ENCODE measurements at regions not wholly inside any gene's neighbourhood (a gene's known extent, or its start where the extent isn't known, plus 50 kb on each side); places are given as distances from the start of the nearest gene placed in this dataset.
"Not testable (repeated sequence)": the region's sequence is repeated elsewhere in the genome, so short reads cannot be mapped to it uniquely, and the experiment has no call there.

GRCh38 chr3:82373833-82374232, 612.4 kb upstream of the GBE1 start:
- CTCF ChIA-PET; H3K4me1 ChIP-seq (ENCODE audit: control extremely low read depth in 1 of 4, control insufficient read depth in 4 of 4, insufficient read depth in 4 of 4, low read length in 3 of 4); DNase-seq; H3K4me3 ChIP-seq (ENCODE audit: control insufficient read depth in 1 of 7, extremely low read depth in 1 of 7, insufficient read depth in 4 of 7, low read depth in 2 of 7, low read length in 6 of 7); H3K27me3 ChIP-seq (replicated peaks in 2 of 5; ENCODE audit: control insufficient read depth in 4 of 5, insufficient read depth in 5 of 5, low read length in 4 of 5); H3K27ac ChIP-seq (ENCODE audit: insufficient read depth in 1 of 2, low read depth in 1 of 2, low read length in 2 of 2, poor library complexity in 1 of 2, severe bottlenecking in 2 of 2); H3K36me3 ChIP-seq (ENCODE audit: control insufficient read depth in 4 of 4, insufficient read depth in 4 of 4, low read length in 3 of 4); POLR2A ChIA-PET: not testable (repeated sequence)
- 100% methylated on average over 1 of the region's 4 CpGs for WGBS (ENCODE audit: insufficient coverage)
- H3K9me3 ChIP-seq (ENCODE audit: control extremely low read depth in 1 of 5, control insufficient read depth in 4 of 5, insufficient read depth in 2 of 5, low read depth in 1 of 5, low read length in 4 of 5): peaks cover 2 to 11% (median 7%) of the 10 kb centered on the region in 5 experiments

GRCh38 chr3:82364827-82365226, 603.4 kb upstream of the GBE1 start:
- CTCF ChIA-PET: no interaction called here
- POLR2A ChIA-PET: no interaction called here

GRCh38 chr3:82363131-82363530, 601.7 kb upstream of the GBE1 start:
- no peaks in the 10 kb centered on the region for H3K36me3 ChIP-seq (ENCODE audit: control insufficient read depth in 4 of 4, insufficient read depth in 4 of 4, low read length in 3 of 4)
- no peak overlapping the region for H3K4me3 ChIP-seq (ENCODE audit: control insufficient read depth in 1 of 7, extremely low read depth in 1 of 7, insufficient read depth in 4 of 7, low read depth in 2 of 7, low read length in 6 of 7)
- H3K9me3 ChIP-seq (ENCODE audit: control extremely low read depth in 1 of 5, control insufficient read depth in 4 of 5, insufficient read depth in 2 of 5, low read depth in 1 of 5, low read length in 4 of 5): no peaks in the 10 kb centered on the region
- no peaks in the 10 kb centered on the region for H3K4me1 ChIP-seq (ENCODE audit: control extremely low read depth in 1 of 4, control insufficient read depth in 4 of 4, insufficient read depth in 4 of 4, low read length in 3 of 4)
- no CpG with 5 or more reads among the region's 1 CpG for WGBS (ENCODE audit: insufficient coverage)
- DNase-seq: no peak
- ChIA-PET CTCF (no interaction called here), POLR2A (no interaction called here)
- no peak overlapping the region for H3K27ac ChIP-seq (ENCODE audit: insufficient read depth in 1 of 2, low read depth in 1 of 2, low read length in 2 of 2, poor library complexity in 1 of 2, severe bottlenecking in 2 of 2)
- no peaks in the 10 kb centered on the region for H3K27me3 ChIP-seq (replicated peaks in 2 of 5; ENCODE audit: control insufficient read depth in 4 of 5, insufficient read depth in 5 of 5, low read length in 4 of 5)

More at GRCh38 chr3:82364827-82365226, 603.4 kb upstream of the GBE1 start:
- no peak overlapping the region for H3K27ac ChIP-seq (ENCODE audit: insufficient read depth in 1 of 2, low read depth in 1 of 2, low read length in 2 of 2, poor library complexity in 1 of 2, severe bottlenecking in 2 of 2)
- DNase-seq: no peak
- WGBS (ENCODE audit: insufficient coverage): 100% methylated on average over 2 of the region's 4 CpGs
- H3K4me3 ChIP-seq (ENCODE audit: control insufficient read depth in 1 of 7, extremely low read depth in 1 of 7, insufficient read depth in 4 of 7, low read depth in 2 of 7, low read length in 6 of 7): no peak overlapping the region
- no peaks in the 10 kb centered on the region for H3K36me3 ChIP-seq (ENCODE audit: control insufficient read depth in 4 of 4, insufficient read depth in 4 of 4, low read length in 3 of 4)
- no peaks in the 10 kb centered on the region for H3K9me3 ChIP-seq (ENCODE audit: control extremely low read depth in 1 of 5, control insufficient read depth in 4 of 5, insufficient read depth in 2 of 5, low read depth in 1 of 5, low read length in 4 of 5)
- no peaks in the 10 kb centered on the region for H3K4me1 ChIP-seq (ENCODE audit: control extremely low read depth in 1 of 4, control insufficient read depth in 4 of 4, insufficient read depth in 4 of 4, low read length in 3 of 4)
- H3K27me3 ChIP-seq (replicated peaks in 2 of 5; ENCODE audit: control insufficient read depth in 4 of 5, insufficient read depth in 5 of 5, low read length in 4 of 5): no peaks in the 10 kb centered on the region

GRCh38 chr3:82355228-82355627, 593.8 kb upstream of the GBE1 start:
- no CpG with 5 or more reads among the region's 2 CpGs for WGBS (ENCODE audit: insufficient coverage)
- Histone ChIP-seq H3K27ac (ENCODE audit: insufficient read depth in 1 of 2, low read depth in 1 of 2, low read length in 2 of 2, poor library complexity in 1 of 2, severe bottlenecking in 2 of 2) (no peak overlapping the region), H3K27me3 (replicated peaks in 2 of 5; ENCODE audit: control insufficient read depth in 4 of 5, insufficient read depth in 5 of 5, low read length in 4 of 5) (no peaks in the 10 kb centered on the region), H3K36me3 (ENCODE audit: control insufficient read depth in 4 of 4, insufficient read depth in 4 of 4, low read length in 3 of 4) (no peaks in the 10 kb centered on the region), H3K4me1 (ENCODE audit: control extremely low read depth in 1 of 4, control insufficient read depth in 4 of 4, insufficient read depth in 4 of 4, low read length in 3 of 4) (no peaks in the 10 kb centered on the region), H3K4me3 (ENCODE audit: control insufficient read depth in 1 of 7, extremely low read depth in 1 of 7, insufficient read depth in 4 of 7, low read depth in 2 of 7, low read length in 6 of 7) (no peak overlapping the region), H3K9me3 (ENCODE audit: control extremely low read depth in 1 of 5, control insufficient read depth in 4 of 5, insufficient read depth in 2 of 5, low read depth in 1 of 5, low read length in 4 of 5) (no peaks in the 10 kb centered on the region)
- ChIA-PET POLR2A (no interaction called here), CTCF (no interaction called here)
- DNase-seq: no peak

GRCh38 chr3:82354228-82354627, 592.8 kb upstream of the GBE1 start:
- 90% methylated on average over 4 of the region's 4 CpGs for WGBS (ENCODE audit: insufficient coverage)
- H3K27me3 ChIP-seq (replicated peaks in 2 of 5; ENCODE audit: control insufficient read depth in 4 of 5, insufficient read depth in 5 of 5, low read length in 4 of 5): no peaks in the 10 kb centered on the region
- no peaks in the 10 kb centered on the region for H3K4me1 ChIP-seq (ENCODE audit: control extremely low read depth in 1 of 4, control insufficient read depth in 4 of 4, insufficient read depth in 4 of 4, low read length in 3 of 4)
- DNase-seq: no peak
- H3K9me3 ChIP-seq (ENCODE audit: control extremely low read depth in 1 of 5, control insufficient read depth in 4 of 5, insufficient read depth in 2 of 5, low read depth in 1 of 5, low read length in 4 of 5): no peaks in the 10 kb centered on the region
- POLR2A ChIA-PET: no interaction called here
- H3K27ac ChIP-seq (ENCODE audit: insufficient read depth in 1 of 2, low read depth in 1 of 2, low read length in 2 of 2, poor library complexity in 1 of 2, severe bottlenecking in 2 of 2): no peak overlapping the region
- CTCF ChIA-PET: no interaction called here
- no peak overlapping the region for H3K4me3 ChIP-seq (ENCODE audit: control insufficient read depth in 1 of 7, extremely low read depth in 1 of 7, insufficient read depth in 4 of 7, low read depth in 2 of 7, low read length in 6 of 7)
- no peaks in the 10 kb centered on the region for H3K36me3 ChIP-seq (ENCODE audit: control insufficient read depth in 4 of 4, insufficient read depth in 4 of 4, low read length in 3 of 4)

GRCh38 chr3:82353306-82354171, 592.1 kb upstream of the GBE1 start:
- Histone ChIP-seq H3K36me3 (ENCODE audit: control insufficient read depth in 4 of 4, insufficient read depth in 4 of 4, low read length in 3 of 4) (no peaks in the 10 kb centered on the region), H3K9me3 (ENCODE audit: control extremely low read depth in 1 of 5, control insufficient read depth in 4 of 5, insufficient read depth in 2 of 5, low read depth in 1 of 5, low read length in 4 of 5) (no peaks in the 10 kb centered on the region), H3K4me1 (ENCODE audit: control extremely low read depth in 1 of 4, control insufficient read depth in 4 of 4, insufficient read depth in 4 of 4, low read length in 3 of 4) (no peaks in the 10 kb centered on the region), H3K4me3 (ENCODE audit: control insufficient read depth in 1 of 7, extremely low read depth in 1 of 7, insufficient read depth in 4 of 7, low read depth in 2 of 7, low read length in 6 of 7) (no peak overlapping the region), H3K27me3 (replicated peaks in 2 of 5; ENCODE audit: control insufficient read depth in 4 of 5, insufficient read depth in 5 of 5, low read length in 4 of 5) (no peaks in the 10 kb centered on the region), H3K27ac (ENCODE audit: insufficient read depth in 1 of 2, low read depth in 1 of 2, low read length in 2 of 2, poor library complexity in 1 of 2, severe bottlenecking in 2 of 2) (no peak overlapping the region)
- WGBS (ENCODE audit: insufficient coverage): 96% methylated on average over 3 of the region's 6 CpGs
- POLR2A ChIA-PET: no interaction called here
- CTCF ChIA-PET: no interaction called here
- DNase-seq: no peak

- CTCF ChIA-PET: no interaction called here
Observed at GRCh38 chr3:82347585-82347984, 586.1 kb upstream of the GBE1 start.

More at GRCh38 chr3:82347585-82347984, 586.1 kb upstream of the GBE1 start:
- H3K27me3 ChIP-seq (replicated peaks in 2 of 5; ENCODE audit: control insufficient read depth in 4 of 5, insufficient read depth in 5 of 5, low read length in 4 of 5): no peaks in the 10 kb centered on the region
- DNase-seq: no peak
- POLR2A ChIA-PET: no interaction called here
- 100% methylated on average over 1 of the region's 1 CpG for WGBS (ENCODE audit: insufficient coverage)
- no peaks in the 10 kb centered on the region for H3K9me3 ChIP-seq (ENCODE audit: control extremely low read depth in 1 of 5, control insufficient read depth in 4 of 5, insufficient read depth in 2 of 5, low read depth in 1 of 5, low read length in 4 of 5)
- H3K27ac ChIP-seq (ENCODE audit: insufficient read depth in 1 of 2, low read depth in 1 of 2, low read length in 2 of 2, poor library complexity in 1 of 2, severe bottlenecking in 2 of 2): no peak overlapping the region
- H3K4me1 ChIP-seq (ENCODE audit: control extremely low read depth in 1 of 4, control insufficient read depth in 4 of 4, insufficient read depth in 4 of 4, low read length in 3 of 4): no peaks in the 10 kb centered on the region
- no peak overlapping the region for H3K4me3 ChIP-seq (ENCODE audit: control insufficient read depth in 1 of 7, extremely low read depth in 1 of 7, insufficient read depth in 4 of 7, low read depth in 2 of 7, low read length in 6 of 7)
- H3K36me3 ChIP-seq (ENCODE audit: control insufficient read depth in 4 of 4, insufficient read depth in 4 of 4, low read length in 3 of 4): no peaks in the 10 kb centered on the region

Measured in common myeloid progenitor, CD34-positive (primary cell).